ENCODE measurements at regions not wholly inside any gene's neighbourhood (a gene's known extent, or its start where the extent isn't known, plus 50 kb on each side); places are given as distances from the start of the nearest gene placed in this dataset.
"Not testable (repeated sequence)": the region's sequence is repeated elsewhere in the genome, so short reads cannot be mapped to it uniquely, and the experiment has no call there.

DNA sequence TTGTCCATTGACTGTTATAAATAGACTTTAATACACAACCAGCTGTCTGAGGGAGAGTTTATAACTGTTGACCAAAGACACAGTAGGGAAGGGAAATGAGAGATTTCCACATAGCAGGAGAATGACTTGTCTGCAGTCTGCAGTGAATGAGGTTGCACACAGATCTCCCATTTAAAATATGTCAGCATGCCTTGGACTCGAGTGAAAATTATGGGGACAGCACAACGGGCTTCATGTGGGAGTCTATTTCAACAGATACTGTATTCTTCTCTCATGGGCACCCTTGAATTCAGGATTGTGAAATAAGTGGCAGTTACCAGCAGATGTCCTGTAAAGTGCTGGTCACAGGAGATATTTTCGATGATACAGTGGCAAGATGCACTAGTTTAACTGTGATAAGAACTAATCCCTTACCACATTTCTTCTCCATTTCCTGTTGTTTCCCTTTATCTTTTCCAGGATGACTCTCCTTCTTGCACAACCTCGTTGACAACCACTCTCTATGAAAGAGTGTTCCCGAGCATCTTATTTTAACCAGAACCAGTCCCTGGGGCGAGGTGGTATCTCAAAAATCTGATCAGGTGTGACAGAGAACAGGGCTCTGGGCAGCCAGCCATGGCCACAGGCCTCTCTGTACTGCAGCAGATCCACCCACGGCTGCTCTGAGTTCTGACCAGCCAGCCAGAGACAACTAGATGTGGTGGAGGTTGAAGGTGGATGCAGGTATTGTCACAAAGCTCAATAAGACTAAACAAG, 51.5 kb upstream of the MAP3K1 start:
- DNase-seq (ENCODE audit: low read depth in 2 of 2) = no peak

GRCh38 chr5:56763182-56763581, 52.2 kb upstream of the MAP3K1 start:
- DNase-seq (ENCODE audit: low read depth in 2 of 2) = no peak

DNA sequence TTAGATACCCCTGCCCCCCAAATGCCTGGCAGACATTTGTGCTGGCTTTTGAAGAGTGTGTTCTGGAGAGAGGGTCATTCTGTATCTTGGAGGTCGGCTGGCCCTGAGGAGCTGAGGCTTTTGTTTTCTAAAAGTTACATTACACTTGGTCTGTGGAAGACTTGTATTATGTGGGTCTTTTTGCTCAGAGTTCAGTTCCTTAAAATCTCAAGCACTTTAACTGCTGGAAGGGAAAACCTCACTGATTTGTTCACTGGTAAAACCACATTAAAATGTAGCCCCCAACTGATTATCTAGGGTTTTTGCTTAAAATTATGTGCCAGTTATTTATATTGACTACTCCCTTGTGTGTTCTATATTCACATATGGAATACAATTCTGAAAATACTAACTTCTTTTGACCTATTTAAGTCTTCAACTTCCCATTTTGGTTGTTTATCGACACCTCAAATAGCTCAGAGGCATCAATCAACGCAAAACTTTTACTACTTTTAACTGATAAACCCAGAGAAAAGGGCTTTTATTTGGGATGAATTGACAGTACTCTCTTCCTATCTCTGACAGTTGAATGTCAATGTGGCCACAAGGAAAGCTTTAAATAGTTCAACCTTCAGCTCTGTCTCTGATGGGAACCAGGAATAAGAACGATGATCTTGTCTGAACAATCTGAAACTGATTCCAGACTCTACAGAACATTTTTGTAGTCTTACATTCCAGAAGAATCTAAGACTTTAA, 54.0 kb upstream of the MAP3K1 start:
- no peak for DNase-seq (ENCODE audit: low read depth in 2 of 2)

GRCh38 chr5:56760723-56761122, 54.6 kb upstream of the MAP3K1 start:
- DNase-seq (ENCODE audit: low read depth in 2 of 2) = no peak

DNA sequence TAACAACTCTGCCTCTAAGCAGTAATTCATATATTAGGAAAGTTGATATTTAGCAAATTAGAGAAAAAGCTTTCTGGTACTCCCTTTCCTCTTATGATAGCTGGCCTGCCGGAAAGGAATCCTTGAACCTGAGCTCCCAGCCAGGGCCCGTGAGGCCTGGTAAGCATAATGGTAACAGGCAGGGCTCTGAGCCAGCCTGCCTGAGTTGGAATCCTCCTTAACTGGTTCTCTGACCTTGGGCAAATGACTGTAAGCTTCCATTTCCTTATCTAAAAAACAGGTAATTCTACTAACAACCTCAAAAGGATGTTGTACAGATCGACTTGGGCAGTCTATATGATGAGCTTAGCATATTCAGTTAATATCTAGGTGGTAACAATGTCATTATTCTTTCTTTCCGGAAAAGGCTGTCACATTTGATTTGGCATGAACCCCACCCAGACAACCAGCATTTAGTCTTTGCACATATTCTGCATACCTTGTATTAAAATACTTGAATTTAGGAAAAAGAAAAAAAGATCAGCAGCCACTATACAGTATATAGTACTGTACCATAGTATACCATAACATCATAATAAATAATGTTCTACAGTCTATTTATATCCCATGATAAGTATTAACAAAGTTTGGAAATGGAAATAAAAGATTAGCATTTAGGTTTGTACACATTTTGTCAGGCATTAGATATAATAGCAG, 55.7 kb upstream of the MAP3K1 start:
- no peak for DNase-seq (ENCODE audit: low read depth in 2 of 2)

DNA sequence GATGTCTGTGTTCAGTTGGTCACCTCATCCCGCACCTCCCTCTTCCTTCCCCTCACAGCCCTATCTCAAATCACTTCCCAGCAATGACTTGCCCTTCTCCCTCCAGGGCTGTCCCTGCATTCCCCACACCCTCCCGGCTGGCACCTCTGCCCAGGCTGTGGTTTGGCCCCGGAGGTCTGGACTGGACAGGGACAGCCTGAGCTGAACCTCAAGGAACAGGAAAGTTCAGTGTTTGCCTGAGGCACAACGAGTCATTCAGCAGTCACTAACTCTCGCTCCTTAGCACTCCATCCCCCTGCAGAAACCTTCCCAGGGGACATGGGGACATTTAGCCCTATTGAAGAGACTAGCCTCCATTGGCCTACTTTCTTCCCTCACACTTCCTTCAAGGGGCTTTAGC, 58.3 kb upstream of the MAP3K1 start:
- no peak for DNase-seq (ENCODE audit: low read depth in 2 of 2)

GRCh38 chr5:56755036-56755555, 60.3 kb upstream of the MAP3K1 start:
- no peak for DNase-seq (ENCODE audit: low read depth in 2 of 2)

- DNase-seq (ENCODE audit: low read depth in 2 of 2) = not testable (repeated sequence)
Measured at GRCh38 chr5:56753588-56753987, 61.8 kb upstream of the MAP3K1 start.

DNA sequence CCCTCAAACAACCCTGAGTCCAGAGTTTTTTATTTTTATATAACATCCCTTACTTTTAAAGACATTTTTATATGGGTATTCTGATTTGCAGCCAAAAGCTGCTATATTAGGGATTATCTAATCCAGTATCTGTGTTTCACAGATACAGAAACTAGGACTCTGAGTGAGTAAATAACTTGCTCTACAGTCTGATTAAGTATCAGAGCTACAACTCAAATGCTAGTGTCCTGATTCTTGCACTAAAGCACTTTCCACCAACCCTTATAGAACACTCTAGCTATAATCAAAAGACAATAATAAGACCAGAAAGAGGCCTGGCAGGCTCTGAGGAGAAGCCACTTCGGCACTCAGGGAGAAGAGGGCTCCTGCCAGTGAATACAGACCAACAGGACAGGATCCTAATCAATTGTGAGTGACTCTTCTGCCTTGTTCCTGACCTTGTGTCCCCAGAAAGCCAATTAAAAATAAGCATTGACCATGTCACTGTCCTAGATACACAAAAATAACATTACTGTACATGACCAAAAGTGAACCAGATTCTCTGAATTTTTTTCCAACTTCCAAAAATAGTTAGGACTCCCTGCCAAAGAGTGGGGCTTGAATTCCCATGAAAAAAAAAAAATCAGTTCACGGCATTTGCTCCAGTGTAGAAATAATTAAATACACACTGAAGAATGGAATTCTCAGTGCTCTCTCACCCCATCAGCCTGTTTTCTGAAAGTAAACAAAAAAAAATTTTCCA, 63.6 kb upstream of the MAP3K1 start:
- no peak for DNase-seq (ENCODE audit: low read depth in 2 of 2)

GRCh38 chr5:56749842-56750241, 65.5 kb upstream of the MAP3K1 start:
- no peak for DNase-seq (ENCODE audit: low read depth in 2 of 2)

GRCh38 chr5:56746553-56747339, 68.6 kb upstream of the MAP3K1 start:
- no peak for DNase-seq (ENCODE audit: low read depth in 2 of 2)

DNA sequence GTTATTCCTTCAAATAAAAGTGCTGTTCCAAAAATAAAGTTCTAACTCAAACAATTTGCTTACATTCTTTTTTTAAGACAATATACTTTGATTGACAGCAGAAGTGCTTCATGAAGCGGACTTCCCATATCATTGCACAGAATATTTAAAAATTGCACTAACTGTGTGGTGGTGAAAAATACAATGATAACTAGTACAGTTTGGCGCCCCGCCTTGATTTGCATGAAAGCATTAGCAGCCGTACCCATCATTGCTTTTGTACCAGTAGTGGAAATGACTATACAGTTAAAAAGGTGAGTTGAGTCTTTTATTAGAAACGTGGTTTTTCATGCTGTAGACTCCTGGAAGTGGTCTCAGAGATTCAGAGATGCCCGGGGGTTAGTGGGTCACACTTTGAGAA, 69.5 kb upstream of the MAP3K1 start:
- no peak for DNase-seq (ENCODE audit: low read depth in 2 of 2)

GRCh38 chr5:56740868-56741267, 74.5 kb upstream of the MAP3K1 start:
- no peak for DNase-seq (ENCODE audit: low read depth in 2 of 2)

DNA sequence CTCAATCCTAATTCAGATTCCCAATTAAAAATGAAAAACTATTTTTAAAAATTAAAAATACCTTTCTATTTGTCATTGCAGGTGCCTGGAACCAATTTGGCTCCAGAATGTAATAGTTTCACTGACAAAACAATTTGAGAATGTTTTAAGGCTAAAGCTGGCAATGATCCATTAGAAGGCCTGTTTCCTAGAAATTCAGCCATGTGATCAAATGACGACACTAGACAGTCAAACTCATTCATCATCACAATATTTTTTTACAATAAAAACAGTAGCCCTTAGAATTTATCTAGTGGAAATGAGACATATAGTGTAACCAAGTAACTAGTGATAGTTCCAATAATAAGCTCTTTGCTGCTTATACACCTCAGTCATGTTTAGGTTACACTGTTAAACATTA, 75.4 kb upstream of the MAP3K1 start:
- no peak for DNase-seq (ENCODE audit: low read depth in 2 of 2)

GRCh38 chr5:56737951-56738606, 77.3 kb upstream of the MAP3K1 start:
- no peak for DNase-seq (ENCODE audit: low read depth in 2 of 2)

DNA sequence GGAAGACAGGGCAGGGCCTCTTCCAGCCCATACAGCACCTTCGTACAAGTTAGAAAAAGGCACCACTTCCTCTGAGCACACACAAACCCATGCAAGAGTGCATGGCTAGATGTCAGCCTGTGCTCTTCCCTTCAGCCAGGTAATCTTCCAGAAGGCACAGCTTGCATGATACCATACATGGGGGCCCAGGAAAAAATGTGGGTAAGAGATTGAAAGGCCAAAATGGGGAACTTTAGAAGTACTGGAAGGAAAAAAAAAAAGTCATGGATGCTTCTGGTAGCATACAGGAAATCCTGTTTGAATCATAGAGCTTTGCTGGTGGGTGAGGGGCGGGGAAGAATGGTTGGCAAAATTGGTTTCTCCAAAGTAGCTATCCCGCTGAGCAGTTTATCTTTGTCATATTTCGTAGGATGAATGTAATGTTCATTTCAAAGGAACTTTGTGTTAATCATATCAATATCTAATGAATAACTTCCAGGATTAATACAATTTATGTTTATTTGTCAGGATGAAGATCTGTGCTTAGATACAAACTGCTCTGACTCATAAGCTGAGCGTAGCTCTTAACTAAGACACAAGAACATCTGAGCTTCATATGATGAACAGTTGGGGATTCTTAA, 78.2 kb upstream of the MAP3K1 start:
- DNase-seq (ENCODE audit: low read depth in 2 of 2) = no peak

DNA sequence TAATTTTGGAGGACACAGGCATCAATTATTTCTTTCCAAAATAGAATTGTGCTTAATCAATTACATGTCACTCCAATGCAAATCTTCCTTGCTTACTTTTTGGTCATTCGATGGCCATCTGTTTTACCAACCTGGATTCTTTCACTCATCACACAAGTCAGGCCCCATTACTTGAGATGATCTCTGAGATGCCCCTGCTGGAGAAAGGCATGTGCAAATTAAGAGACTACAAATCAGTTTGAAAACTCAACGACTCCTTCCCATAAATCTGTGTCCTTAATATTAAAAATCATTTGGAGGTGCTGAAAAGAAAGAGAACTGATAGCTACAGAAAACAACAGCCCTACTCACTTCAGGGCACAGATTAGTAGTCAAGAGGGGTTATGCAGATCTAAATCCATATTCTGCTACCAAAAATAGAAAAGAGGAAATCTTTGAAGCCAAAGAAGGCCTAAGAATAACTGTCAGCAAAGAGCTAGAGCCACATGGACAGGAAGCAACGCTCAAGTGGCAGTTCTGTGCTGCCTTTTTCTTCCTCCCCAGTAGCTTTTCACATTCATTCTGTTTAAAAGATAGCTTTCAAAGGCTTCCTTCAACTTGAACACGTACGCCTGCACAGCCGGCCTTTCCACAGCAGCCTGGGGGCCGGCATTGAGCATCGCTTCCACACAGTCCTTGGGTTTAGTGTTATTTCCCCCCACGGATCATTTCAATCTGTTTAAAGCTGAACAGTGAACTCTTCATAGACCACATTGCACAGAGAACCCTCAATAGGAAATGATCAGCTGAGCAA, 79.3 kb upstream of the MAP3K1 start:
- DNase-seq (ENCODE audit: low read depth in 2 of 2) = no peak

- no peak for DNase-seq (ENCODE audit: low read depth in 2 of 2)
Measured at GRCh38 chr5:56734091-56734694, 81.2 kb upstream of the MAP3K1 start.

GRCh38 chr5:56733580-56733979, 81.8 kb upstream of the MAP3K1 start:
- no peak for DNase-seq (ENCODE audit: low read depth in 2 of 2)
